HG03108 (cell line): ENCODE measurements at regions not wholly inside any gene's neighbourhood (a gene's known extent, or its start where the extent isn't known, plus 50 kb on each side); places are given as distances from the start of the nearest gene placed in this dataset.

Source experiments
- ATAC-seq: cut with Tn5 transposase; IDR thresholded peaks from one replicate; pipeline ENCODE4 v1.9.1; 2021; ENCODE audit warnings: moderate library complexity; ENCODE audit not compliant: unreplicated experiment

DNA sequence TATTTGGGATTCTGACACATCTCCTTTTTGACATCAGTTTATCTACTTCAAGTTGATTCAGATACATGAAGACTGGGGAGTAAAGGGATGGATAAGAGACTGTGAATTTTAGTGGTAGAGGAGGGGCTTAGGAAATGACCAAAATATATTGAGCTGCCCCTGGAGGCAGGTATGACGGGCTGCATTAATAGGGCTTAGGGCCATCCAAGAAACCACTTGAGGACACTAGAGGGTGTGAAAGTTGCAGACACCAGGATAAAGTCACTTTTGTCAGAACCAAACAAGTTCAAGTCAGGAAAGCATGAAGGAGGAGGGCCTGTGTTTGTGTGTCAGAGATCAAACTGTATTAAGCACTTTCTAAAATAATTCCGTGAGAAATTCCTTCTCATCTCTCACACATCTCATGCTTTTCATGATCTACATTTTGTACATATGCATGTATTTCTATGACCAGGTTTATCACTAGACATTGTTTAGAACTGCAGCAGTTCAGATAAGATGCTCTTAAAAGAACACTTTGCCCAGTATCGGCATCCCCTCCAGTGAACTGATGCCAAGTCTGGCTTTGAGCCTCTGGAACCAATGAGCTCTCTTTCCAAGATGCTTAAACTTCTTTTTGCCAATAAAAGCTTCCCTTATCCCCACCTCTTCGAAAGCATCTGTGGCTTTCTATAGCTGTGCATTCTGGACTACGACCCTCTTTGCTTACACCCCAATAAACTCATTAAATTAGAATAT lies 136.9 kb downstream of the SLC38A1 start:
- ATAC-seq, result no peak

DNA sequence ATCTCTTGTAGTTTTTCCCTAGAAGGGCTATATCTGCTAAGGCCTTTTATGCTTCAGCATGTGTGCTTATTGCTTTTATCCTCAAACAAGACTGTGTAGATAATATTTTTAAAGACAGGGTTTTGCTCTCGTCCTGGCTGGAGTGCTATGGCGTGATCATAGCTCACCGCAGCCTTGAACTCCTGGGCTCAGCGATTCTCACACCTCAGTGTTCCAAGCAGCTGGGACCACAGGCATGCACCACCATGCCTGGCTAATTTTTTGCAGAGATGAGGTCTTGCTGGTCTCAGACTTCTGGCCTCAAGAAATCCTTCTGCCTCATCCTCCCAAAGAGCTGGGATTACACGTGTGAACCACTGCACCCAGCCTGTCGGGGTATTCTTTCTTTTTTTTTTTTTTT lies 137.3 kb upstream of the SCAF11 start:
- no peak for ATAC-seq

DNA sequence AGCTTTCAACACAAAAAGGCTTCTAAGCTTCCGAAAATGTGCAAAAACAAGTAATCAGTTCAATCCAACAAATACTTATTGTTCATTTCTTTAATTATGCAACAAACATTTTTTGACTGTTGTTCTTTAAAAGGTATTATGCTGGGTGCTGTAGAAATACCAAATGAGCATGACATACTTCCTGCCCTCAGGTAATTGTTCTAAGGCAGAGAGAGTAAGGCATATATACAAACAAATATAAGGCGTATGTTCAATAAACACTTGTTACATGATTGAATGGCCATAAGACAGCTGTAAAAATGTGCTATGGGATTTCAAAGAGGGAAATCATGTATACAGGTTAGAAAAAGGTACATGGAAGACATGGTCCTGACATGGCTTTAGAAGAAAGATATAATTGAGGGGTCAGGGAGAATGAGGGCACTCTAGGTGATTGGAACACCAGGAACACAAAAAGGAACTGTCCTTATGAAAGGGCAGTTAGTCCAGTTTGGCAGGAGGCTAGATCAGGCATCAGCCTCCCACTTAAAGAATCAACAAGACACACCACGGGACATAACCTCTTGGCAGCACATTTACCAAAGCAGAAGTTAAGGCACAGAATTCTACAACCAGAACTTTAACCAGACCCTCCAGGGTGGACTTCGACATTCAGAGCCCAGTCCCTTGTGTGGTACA lies 135.8 kb upstream of the SCAF11 start:
- ATAC-seq, result no peak

DNA sequence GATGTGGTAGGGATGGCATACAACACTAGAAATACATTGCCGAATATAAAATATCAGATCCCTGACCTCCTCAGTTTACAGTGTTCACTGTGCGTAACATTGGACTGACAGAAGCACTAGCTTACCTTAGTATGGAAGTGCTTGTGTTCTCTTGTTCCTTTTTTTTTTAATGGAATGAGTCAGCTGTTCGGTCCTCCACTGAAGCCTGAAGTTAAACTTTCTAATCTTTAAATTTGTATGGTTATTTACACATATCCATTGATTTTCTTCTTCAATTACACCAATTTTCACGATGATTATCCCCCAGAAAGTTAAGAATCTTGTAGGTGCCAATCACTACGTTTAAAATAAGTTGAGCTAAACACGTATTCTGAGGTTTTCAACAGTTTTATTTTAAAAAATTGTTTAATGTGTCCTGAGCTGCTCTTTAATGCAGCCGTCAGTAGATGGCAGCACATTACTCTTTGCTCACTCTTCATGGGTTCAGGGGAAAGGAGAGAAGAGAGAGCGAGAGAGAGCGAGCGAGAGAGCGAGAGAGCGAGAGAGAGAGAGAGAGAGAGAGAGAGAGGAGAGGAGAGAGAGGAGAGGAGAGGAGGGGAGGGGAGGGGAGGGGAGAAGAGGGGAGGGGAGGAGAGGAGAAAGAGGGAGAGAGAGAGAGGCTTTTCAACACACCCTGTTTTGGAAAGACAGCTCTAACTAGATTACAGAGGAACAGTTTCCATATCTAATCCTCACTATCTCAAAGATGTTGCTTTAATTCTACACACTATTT lies 134.7 kb upstream of the SCAF11 start:
- ATAC-seq, result no peak

DNA sequence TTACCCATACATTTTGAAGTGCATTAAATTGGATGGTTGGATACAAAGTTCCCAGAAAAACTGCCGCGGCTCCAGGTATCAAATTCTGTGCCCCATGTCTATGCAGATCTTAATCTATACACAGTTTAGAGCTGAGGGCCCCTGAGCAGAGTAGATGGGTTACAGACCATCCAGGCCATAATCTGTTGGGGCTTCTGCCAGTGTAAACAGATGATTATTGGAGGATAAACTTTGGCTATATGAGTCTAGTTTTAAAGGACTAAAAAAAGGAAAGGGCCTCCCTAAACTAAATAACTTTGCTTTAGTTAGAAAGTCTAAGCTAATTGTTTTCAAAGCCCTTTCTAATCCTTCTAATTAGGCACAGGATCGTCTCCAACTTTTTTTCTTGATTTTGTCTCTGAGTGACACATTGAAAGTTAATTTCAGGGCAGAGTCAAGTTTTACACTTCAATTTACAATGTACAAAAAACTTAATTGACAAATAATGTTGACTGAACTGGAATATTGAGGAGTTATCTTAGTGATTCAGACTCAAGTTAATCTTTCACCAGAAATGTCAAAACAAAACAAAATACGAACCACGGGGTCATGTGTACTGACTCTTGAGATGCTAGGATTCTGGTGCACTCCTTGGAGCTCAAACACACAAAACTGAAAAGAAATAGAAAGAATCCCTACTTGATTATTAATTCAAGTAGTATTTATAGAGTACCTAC lies 133.9 kb upstream of the SCAF11 start:
- ATAC-seq, result no peak

DNA sequence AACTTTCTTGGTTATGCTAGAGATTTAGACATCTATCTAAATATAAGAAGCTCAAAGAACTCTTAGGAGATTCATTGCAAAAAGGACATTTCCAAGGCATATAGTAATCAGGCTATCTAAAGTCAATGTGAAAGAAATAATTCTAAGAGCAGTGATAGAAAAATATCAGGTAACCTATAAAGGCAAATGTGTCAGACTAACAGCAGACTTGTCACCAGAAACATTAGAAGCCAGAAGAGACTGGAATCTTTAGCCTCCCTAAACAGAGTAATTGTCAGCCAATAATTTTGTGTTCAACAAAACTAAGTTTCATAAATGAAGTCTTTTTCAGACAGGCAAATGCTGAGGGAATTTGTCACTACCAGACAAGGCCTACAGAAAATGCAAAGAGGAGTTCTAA lies 122.0 kb upstream of the SCAF11 start:
- no peak for ATAC-seq

DNA sequence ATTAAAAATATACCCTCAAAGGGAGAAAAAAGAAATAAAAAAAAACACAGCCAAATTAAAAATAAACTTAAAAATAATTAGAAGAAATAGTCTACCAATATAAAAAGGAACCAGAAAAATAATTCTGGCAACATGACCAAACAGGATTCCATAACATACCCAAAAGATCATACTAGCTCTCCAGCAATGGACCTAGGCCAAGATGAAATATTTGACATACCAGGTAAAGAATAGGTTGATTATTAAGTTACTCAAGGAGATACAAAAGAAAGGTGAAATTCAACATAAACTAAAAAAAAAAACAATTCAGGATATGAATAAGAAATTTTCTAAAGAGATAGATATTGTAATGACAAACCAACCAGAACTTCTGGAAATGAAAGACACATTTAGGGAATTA lies 121.3 kb upstream of the SCAF11 start:
- no peak for ATAC-seq

DNA sequence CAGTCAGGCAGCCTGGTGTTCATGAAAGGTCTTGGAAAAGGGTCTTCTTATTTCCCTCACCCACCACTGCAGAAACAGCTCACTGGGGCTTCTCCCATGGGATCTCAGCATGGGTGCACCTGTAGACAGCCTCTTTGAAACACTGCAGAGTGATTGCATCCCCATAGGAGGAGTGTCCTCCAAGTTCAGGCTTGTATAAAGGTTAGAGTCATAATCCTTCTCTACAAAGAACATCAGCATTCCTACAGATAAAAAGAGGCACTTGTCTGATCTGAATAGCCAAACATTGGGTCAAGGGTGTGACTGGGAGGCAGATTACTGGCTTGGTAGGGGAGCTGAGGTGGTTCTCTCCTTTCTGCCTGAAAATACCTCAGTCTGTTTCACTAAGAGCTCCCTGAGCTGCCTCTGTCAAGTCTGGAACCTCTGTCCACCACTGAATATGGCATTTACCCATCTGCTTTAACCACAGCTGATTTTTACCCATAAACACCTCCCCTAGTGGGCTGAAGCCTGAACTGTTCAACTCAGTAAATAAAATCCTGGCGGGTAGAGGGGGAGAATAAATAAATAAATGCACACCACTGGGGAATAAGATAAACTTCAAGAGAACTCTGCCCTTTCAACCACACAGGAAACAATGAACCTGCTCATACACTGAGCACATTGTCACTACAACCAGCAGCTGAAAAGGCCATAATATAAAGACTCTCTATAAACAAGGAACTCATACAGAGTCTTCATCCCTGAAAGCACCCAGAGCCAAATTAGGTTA lies 120.7 kb upstream of the SCAF11 start:
- ATAC-seq, result no peak

DNA sequence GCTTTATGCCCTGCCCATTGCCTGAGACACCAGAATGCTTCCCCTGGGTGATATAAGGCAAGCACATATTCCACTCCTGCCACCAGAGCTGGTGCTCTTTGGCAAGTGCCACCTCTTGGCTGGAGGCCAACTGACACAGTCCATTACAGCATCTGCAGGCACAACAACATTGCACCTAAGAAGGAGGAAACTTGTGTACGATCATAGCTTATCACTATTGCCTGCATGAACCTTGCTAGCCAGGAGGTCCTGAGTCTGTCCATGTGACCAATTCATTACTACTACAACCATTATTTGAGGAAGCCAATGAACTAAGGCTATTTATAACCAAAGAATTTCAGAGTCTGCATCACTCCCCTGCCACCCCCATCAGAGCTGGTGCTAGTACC lies 119.8 kb upstream of the SCAF11 start:
- no peak for ATAC-seq

DNA sequence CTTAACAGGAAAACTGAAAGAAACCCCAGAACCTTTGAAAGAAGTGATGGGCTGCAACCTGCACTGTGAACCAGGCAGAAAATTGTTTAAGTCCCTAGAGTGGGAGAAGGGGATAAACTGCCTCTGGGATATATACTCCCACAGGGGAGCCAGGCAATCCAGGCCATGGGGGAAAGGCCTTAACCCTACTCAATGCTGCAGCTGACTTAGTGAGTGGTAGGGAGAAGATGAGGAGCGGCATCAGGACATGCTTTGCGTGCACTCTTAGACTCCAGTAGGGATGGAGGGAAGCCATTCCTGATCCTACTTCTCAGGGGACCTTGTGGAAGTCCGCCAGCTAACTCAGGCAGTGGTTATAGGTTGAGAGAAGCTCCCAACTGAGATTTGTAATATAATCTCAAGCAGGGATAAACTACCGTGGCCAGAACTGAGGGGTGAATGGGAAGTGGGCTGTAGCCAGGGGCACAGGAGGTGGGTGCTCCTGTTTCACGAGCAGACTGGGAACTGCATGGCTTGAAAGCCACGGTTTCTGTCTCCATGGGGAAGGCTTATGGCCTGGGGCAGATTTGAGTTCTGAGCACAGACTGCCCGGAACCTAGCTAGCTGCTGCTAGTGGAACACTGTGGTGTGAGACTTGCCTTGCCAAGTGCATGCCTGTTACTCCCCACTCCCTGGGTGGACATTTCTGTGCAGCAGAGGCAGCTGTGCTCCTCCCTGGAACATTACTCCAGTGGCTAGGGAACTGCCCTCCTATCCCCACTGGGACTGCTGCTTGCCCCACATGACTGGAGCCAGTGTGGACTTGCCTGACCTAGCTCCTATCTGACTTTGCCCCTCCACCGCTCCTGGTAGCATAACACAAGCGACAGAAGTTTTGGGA lies 119.2 kb upstream of the SCAF11 start:
- ATAC-seq, result no peak

DNA sequence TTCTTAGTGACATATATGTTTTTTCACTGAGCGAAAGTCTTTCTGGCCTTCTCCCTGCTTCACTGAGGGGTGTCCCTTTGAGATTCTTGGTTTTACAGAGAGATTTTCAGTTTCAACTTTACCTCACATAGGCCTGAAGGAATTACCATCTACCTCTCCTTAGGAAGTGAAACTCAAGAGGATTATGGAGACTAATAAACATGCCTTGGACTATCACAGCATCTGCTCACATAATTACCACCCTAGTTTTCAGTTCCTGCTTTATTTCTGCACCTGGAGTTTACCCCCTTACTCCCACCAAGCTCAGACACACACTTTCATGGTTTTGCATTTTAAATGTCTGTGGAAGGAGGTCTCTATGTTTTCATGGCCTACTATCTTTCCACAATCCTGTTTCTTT lies 118.3 kb upstream of the SCAF11 start:
- ATAC-seq, result peak; percentile 69

DNA sequence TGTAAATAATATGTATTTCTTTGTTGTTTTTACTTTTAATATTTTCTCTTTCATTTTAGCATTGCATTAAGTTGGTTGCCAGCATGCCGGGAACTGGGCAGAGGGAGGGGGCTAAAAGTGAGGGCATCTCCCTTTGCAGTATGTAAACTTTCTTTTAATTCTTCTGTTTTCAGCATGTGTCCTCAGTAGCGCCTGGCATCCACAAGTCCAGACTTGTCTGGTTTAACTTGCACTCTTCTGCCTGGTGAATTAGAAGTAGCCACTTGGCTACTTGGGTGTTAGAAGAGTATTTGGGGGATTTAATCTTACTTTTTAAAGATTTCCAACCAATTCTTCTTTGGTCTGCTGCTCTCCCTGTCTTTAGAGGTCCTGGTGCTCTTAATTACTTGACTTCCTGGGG lies 117.2 kb upstream of the SCAF11 start:
- ATAC-seq, result no peak

DNA sequence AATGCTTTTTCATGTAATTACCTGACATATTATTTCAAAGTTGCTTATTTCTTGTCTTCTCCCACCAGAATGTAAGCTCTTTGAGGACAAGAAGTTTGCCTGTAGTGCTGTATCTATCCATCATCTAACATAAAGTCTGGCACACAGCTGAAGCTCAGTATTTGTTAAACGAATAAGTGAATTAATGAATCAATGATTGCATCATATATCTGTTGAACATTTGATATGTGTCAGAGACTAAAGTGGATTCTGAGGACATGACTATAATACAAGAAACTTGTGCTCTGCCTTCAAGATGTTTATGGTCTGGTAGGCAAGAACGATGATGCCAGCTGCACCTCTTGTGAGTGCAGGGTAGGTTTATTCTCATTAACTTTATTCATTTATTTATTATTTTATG lies 115.4 kb upstream of the SCAF11 start:
- ATAC-seq, result no peak

DNA sequence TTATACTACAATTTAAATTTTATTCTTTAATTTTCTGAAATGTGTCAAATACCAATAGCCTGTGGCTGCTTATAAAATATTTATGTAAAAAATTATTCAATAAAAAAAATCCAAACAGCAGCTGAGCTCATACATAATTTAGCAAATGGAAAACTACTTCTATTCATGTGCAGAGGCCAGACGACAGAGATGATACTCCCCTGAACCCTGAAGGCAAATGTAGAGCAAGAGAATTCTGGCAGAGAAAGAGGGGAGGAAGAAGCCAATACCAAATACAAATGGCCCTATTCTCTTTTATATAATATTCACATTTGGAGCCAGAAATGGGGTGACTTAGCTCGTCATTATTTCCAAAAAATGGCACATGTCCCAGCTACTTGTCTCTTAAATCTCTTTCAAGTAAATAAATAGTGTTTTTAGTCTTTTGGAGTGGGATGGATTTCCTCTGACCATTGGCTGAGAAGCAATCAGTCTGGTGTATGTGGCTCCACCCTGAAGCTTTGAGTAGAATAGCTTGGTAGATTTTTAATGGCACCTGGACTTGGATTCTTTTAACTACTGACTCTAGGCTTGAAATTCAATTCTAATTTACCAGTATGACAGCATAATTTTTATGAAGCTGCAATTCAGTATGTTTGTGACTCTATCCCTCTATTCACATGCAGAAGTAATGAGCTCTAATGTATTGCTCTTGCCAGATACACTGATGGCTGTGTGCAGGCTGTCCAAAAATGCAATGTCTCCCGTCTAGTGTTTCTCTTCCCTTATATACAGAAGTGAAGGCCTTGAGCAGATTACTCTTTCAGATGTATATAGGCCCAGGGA lies 113.4 kb upstream of the SCAF11 start:
- no peak for ATAC-seq

DNA sequence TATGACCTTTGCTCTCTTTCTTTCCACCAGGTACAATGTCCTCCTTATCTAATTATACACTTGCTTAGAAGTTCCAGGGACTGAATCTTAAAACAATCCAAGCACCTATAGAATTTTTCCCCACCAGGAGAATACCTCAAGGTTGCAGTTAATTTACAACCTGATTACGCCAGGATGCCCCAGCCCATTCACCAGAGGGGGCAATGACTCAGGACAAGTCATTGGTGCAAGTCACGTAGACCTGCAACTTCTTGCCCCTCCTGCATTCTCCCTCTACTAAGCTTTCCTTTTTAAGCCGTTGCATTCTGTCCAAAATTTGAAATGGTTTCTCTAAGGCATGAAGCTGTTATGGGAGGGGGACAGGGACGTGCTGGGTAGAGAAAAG lies 111.1 kb upstream of the SCAF11 start:
- ATAC-seq, result no peak

DNA sequence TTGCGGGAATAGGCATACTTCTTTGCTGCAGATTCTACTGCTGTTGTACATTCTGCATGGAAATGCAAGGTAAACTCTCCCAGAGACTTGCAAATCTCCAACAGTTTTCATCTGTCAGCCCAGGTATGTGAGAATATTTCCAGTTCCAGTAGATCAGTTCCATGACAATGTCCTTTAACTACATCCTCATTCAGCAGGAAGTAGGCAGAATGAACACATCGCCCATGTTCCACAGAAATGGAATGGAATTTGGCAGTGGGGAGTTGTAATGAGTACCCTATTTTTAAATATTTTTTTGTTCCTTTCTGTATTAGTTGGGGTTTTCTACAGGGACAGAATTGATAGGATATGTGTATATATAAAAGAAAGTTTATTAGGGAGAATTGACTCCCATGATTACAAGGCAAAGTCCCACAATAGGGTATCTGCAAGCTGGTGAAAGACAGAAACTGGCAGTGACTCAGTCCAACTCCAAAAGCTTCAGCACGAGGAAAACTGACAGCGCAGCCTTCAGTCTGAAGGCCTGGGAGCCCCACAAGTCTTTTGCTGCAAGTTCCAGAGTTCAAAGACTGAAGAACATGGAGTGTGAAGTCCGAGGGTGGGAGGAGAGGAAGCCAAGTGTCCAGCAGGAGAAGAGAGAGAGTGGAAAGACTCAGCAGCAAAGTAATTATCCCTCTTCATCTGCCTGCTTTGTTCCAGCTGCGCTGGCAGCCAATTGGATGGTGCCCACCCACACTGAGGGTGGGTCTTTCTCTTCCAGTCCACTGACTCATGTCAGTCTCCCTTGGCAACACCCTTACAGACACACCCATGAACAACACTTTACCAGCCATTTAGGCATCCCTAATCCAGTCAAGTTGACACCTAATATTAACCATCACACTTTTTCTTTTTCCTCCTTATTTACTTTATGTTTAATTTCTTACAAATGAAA lies 110.4 kb upstream of the SCAF11 start:
- ATAC-seq, result no peak

DNA sequence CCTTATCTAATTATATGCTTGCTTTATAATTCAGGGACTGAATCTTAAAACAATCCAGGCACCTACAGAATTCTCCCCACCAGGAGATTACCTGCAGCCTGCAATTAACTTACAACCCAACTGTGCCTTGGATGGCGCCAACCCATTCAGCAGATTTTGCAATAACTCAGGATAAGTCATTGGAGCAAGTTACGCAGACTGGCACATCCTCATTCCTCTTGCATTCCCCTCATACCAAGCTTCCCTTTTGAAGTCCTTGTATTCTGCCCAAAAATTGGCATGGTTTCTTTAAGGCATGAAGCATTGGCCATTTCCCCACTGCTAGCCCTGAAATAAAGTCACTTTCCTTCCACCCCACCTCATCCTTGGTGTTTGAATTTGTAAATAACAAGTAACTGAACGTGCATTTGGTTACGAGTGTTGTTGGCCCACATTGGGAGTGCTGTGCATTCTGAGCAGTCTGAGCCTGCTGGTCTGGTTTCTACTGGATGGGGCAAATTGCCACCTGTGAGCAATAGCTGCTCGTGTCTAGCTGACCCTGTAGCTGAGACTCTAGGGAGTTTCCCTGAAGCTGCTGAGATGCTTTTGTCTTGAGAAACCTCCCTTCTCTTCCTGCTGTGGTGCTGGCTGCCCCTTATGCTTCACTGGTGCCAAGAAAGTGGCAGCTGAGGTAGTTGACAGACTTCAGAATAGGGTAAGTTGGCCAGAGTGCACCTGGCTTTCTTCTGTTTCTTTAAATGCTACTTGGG lies 99.2 kb upstream of the SCAF11 start:
- ATAC-seq, result no peak
